Breast epithelium (tissue), 3 donors: ENCODE measurements at regions not wholly inside any gene's neighbourhood (a gene's known extent, or its start where the extent isn't known, plus 50 kb on each side); places are given as distances from the start of the nearest gene placed in this dataset.

Experiments
- POLR2A ChIP-seq: fragments of 450-650 bp; IDR thresholded peaks from one replicate; pipeline ENCODE4 v1.6.1; 2016; ENCODE audit warnings: antibody characterized with exemption, mild to moderate bottlenecking, moderate library complexity
- TF ChIP-seq, protein P1 (sequence below), 3 donors: fragments of 450-650 bp; IDR thresholded peaks; one replicate each; pipeline ENCODE4 v1.5.1; 2016 to 2017; ENCODE audit warnings: antibody characterized with exemption in 3 of 3, mild to moderate bottlenecking in 3 of 3, moderate library complexity in 3 of 3

DNA sequence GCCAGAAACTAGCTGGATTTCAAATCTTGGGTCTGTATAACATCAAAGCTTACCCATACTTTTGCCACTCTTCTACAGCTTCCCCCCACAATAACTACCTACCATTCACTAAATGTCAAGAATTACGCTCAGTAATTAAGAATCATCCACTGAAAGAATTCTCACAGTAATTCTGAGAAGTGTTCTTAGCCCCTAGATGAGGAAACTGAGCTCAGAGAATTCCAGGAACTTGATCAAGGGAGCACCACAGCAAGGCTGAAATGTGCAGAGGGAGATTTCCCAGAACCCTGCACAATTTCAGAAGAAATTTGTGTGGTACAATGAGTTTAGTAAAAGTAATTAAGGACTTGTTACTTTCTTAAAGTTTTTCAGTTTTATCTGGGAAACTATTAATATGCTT lies 194.5 kb upstream of the STK17B start:
- TF ChIP-seq, protein P1, sequence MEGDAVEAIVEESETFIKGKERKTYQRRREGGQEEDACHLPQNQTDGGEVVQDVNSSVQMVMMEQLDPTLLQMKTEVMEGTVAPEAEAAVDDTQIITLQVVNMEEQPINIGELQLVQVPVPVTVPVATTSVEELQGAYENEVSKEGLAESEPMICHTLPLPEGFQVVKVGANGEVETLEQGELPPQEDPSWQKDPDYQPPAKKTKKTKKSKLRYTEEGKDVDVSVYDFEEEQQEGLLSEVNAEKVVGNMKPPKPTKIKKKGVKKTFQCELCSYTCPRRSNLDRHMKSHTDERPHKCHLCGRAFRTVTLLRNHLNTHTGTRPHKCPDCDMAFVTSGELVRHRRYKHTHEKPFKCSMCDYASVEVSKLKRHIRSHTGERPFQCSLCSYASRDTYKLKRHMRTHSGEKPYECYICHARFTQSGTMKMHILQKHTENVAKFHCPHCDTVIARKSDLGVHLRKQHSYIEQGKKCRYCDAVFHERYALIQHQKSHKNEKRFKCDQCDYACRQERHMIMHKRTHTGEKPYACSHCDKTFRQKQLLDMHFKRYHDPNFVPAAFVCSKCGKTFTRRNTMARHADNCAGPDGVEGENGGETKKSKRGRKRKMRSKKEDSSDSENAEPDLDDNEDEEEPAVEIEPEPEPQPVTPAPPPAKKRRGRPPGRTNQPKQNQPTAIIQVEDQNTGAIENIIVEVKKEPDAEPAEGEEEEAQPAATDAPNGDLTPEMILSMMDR (IDR thresholded peaks at IDR 0.05) = no peak
- TF ChIP-seq POLR2A = no peak
